ENCODE measurements at regions not wholly inside any gene's neighbourhood (a gene's known extent, or its start where the extent isn't known, plus 50 kb on each side); places are given as distances from the start of the nearest gene placed in this dataset.

DNA sequence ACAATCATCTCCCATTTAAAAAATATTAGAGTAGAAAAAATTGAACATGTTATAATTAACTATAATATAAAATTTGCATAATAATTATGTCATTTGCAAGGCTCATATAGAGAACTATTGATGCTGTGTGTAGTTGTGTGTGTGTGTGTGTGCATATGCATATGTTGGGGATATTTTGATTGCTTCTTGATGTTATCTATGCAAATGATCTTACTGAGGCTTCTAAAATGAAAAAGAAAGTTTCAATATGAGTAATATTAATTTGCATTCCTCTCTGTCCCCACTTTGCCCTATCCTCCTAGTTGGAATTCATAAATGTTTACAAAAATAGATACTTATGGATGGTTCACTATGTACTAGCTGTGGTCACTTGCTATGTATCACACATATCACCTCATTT, 523.3 kb downstream of the TRIB2 start:
- DNase-seq (ENCODE audit: low read depth in 1 of 2, low spot score in 2 of 2) (no peak), FAIRE-seq (no peak)
- H2BK120ac ChIP-seq (replicated peaks; ENCODE audit: low read depth, low read length): no peak overlapping the region
- H3K4me1 ChIP-seq (replicated peaks in 1 of 4; ENCODE audit: control insufficient read depth in 3 of 4, insufficient read depth in 4 of 4, low read length in 3 of 4): no peaks in the 10 kb centered on the region
- H2AK5ac ChIP-seq (ENCODE audit: low read depth, low read length): no peak overlapping the region
- H3K79me2 ChIP-seq (ENCODE audit: control insufficient read depth in 1 of 2, insufficient read depth in 2 of 2, low read length in 2 of 2): no peaks in the 10 kb centered on the region
- no peaks in the 10 kb centered on the region for H3K36me3 ChIP-seq (ENCODE audit: control insufficient read depth in 2 of 4, insufficient read depth in 4 of 4, low read length in 3 of 4)
- H3K9me3 ChIP-seq (ENCODE audit: insufficient read depth in 2 of 2, low read depth in 1 of 2, low read length in 1 of 2): no peaks in the 10 kb centered on the region; a peak in 1 of 4 replicates
- H2BK15ac ChIP-seq (ENCODE audit: low read length): no peak overlapping the region
- no peak overlapping the region for H3K9ac ChIP-seq (replicated peaks in 1 of 4; ENCODE audit: extremely low read depth in 1 of 4, low read depth in 3 of 4, low read length in 3 of 4)
- H4K8ac ChIP-seq (ENCODE audit: extremely low read depth, insufficient read depth, low read length): no peak overlapping the region
- H3K18ac ChIP-seq (ENCODE audit: extremely low read depth, low read length): no peak overlapping the region
- H4K20me1 ChIP-seq (replicated peaks in 1 of 2; ENCODE audit: control insufficient read depth in 1 of 2, insufficient read depth in 2 of 2, low read length in 2 of 2): no peaks in the 10 kb centered on the region
- ChIA-PET CTCF (ENCODE audit: partially characterized antibody) (no interaction called here), POLR2A (ENCODE audit: partially characterized antibody) (no interaction called here)
- H3K23me2 ChIP-seq (ENCODE audit: low read depth, low read length): no peaks in the 10 kb centered on the region
- no peak overlapping the region for H3K4me3 ChIP-seq (ENCODE audit: extremely low read depth in 1 of 4, insufficient read depth in 2 of 4, low read depth in 3 of 4, low read length in 4 of 4)
- no peak overlapping the region for H3K4ac ChIP-seq (replicated peaks; ENCODE audit: insufficient read length, low read depth, low read length)
- H3K27me3 ChIP-seq (replicated peaks in 1 of 4; ENCODE audit: control insufficient read depth in 3 of 4, extremely low read depth in 1 of 4, insufficient read depth in 3 of 4, low read length in 3 of 4): no peaks in the 10 kb centered on the region
- no peak overlapping the region for H4K5ac ChIP-seq (ENCODE audit: insufficient read length, low read depth, low read length)
- no peak for TF ChIP-seq GTF2F1 (IDR thresholded peaks at IDR 0.05; ENCODE audit: borderline replicate concordance, low read depth, low read length)
- TF ChIP-seq BRCA1 (IDR thresholded peaks at IDR 0.05; ENCODE audit: low read depth, low read length): no peak
- TF ChIP-seq EGR1 (IDR thresholded peaks at IDR 0.05; ENCODE audit: borderline replicate concordance, low read depth, low read length): no peak
- TF ChIP-seq E2F6 (IDR thresholded peaks at IDR 0.05): no peak
- no peak for TF ChIP-seq CBX8 (IDR thresholded peaks at IDR 0.05; ENCODE audit: borderline replicate concordance, low read depth, low read length)
- no peak overlapping the region for H3K4me2 ChIP-seq (ENCODE audit: insufficient read depth in 1 of 2, low read depth in 2 of 2, low read length in 2 of 2)
- H3K23ac ChIP-seq (ENCODE audit: insufficient read length): no peak overlapping the region
- H2BK5ac ChIP-seq (ENCODE audit: low read depth, low read length): no peak overlapping the region
- H3K79me1 ChIP-seq (ENCODE audit: low read depth, low read length): no peaks in the 10 kb centered on the region
- no peak overlapping the region for H2BK20ac ChIP-seq (ENCODE audit: low read length)
- no peak overlapping the region for H3K27ac ChIP-seq (ENCODE audit: low read depth, low read length)
- H2BK12ac ChIP-seq (ENCODE audit: low read depth, low read length): no peak overlapping the region
- H3K56ac ChIP-seq (replicated peaks; ENCODE audit: insufficient read length, low read depth, low read length): no peak overlapping the region
- H4K91ac ChIP-seq (replicated peaks; ENCODE audit: insufficient read length, low read length): no peak overlapping the region
- no peak overlapping the region for H2AFZ ChIP-seq (ENCODE audit: low read length)
- H3K14ac ChIP-seq (ENCODE audit: insufficient read length): no peak overlapping the region

Measured in H1 (cell line).